Mammary epithelial cell (primary cell): ENCODE measurements at regions not wholly inside any gene's neighbourhood (a gene's known extent, or its start where the extent isn't known, plus 50 kb on each side); places are given as distances from the start of the nearest gene placed in this dataset.

Source experiments
- EZH2 ChIP-seq: IDR thresholded peaks from 2 replicates; pipeline ENCODE4 v1.6.1; 2012; ENCODE audit warnings: low read length, inconsistent platforms, borderline replicate concordance
- TF ChIP-seq, protein P1 (sequence below), 2 donors: IDR thresholded peaks in 1 of 2; conservative IDR thresholded peaks in 1 of 2; 2 replicates each; pipeline ENCODE4 v1.5.1; 2011 to 2012; ENCODE audit warnings: inconsistent platforms in 2 of 2, low read length in 2 of 2, mild to moderate bottlenecking in 2 of 2, control low read depth in 1 of 2, low read depth in 1 of 2; ENCODE audit not compliant: insufficient read depth in 1 of 2; ENCODE audit errors: extremely low read depth in 1 of 2

- TF ChIP-seq, protein P1, sequence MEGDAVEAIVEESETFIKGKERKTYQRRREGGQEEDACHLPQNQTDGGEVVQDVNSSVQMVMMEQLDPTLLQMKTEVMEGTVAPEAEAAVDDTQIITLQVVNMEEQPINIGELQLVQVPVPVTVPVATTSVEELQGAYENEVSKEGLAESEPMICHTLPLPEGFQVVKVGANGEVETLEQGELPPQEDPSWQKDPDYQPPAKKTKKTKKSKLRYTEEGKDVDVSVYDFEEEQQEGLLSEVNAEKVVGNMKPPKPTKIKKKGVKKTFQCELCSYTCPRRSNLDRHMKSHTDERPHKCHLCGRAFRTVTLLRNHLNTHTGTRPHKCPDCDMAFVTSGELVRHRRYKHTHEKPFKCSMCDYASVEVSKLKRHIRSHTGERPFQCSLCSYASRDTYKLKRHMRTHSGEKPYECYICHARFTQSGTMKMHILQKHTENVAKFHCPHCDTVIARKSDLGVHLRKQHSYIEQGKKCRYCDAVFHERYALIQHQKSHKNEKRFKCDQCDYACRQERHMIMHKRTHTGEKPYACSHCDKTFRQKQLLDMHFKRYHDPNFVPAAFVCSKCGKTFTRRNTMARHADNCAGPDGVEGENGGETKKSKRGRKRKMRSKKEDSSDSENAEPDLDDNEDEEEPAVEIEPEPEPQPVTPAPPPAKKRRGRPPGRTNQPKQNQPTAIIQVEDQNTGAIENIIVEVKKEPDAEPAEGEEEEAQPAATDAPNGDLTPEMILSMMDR (conservative IDR thresholded peaks at IDR 0.05 in 1 of 2, IDR thresholded peaks at IDR 0.05 in 1 of 2; ENCODE audit: extremely low read depth in 1 of 2, insufficient read depth in 1 of 2, low read depth in 1 of 2, low read length in 2 of 2), result no peak
- TF ChIP-seq EZH2, result no peak
Observed at GRCh38 chr9:4404156-4404555, 86.1 kb upstream of the SLC1A1 start.
